ENCODE measurements at regions not wholly inside any gene's neighbourhood (a gene's known extent, or its start where the extent isn't known, plus 50 kb on each side); places are given as distances from the start of the nearest gene placed in this dataset.
"Not testable (repeated sequence)": the region's sequence is repeated elsewhere in the genome, so short reads cannot be mapped to it uniquely, and the experiment has no call there.

DNA sequence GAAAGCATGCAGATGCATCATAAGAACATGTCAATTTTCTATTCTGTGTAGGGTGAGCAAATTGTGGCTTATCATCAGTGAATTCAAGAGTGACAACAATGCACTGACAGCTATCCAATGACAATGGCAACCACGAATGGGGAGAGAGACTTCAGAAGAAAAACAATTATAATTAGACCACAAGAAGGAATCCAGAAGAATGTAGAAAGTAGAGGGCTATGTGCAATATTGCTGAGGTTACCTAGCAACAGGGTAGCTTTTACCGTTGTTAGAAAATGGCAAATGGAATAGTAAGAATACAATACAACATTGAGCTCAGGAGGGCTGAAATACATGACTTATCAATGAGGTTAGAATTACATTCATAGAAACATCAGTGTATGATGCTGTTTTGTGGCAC is 71.1 kb upstream of the SESTD1 start:
- DNase-seq (ENCODE audit: low read depth), result no peak
- TF ChIP-seq, protein P1, sequence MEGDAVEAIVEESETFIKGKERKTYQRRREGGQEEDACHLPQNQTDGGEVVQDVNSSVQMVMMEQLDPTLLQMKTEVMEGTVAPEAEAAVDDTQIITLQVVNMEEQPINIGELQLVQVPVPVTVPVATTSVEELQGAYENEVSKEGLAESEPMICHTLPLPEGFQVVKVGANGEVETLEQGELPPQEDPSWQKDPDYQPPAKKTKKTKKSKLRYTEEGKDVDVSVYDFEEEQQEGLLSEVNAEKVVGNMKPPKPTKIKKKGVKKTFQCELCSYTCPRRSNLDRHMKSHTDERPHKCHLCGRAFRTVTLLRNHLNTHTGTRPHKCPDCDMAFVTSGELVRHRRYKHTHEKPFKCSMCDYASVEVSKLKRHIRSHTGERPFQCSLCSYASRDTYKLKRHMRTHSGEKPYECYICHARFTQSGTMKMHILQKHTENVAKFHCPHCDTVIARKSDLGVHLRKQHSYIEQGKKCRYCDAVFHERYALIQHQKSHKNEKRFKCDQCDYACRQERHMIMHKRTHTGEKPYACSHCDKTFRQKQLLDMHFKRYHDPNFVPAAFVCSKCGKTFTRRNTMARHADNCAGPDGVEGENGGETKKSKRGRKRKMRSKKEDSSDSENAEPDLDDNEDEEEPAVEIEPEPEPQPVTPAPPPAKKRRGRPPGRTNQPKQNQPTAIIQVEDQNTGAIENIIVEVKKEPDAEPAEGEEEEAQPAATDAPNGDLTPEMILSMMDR (conservative IDR thresholded peaks at IDR 0.05; ENCODE audit: control insufficient read depth, insufficient read depth, low read depth, low read length), result no peak
- no peak overlapping the region for H3K4me3 ChIP-seq (ENCODE audit: control insufficient read depth, low read depth, low read length)

DNA sequence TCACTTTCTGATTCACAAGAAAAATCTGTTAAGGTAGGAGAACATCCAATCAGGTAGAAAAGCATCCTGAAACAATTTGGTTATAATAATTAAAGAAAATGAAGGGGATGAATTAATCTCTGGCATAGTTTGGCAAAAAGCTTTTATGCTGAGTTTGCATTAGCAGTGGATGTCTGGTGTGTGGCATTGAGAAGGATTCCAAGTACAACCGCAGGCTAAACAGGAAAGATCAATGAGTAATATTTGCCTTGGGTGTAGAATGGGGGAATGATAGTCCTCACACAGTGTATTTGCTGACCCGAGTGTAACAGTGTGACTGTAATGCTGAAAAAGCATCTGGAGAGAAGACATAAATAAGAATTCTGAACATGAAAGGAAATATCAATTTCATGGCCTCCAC is 68.3 kb upstream of the SESTD1 start:
- peak; percentile 62 for DNase-seq (ENCODE audit: low read depth)
- TF ChIP-seq, protein P1 (conservative IDR thresholded peaks at IDR 0.05; ENCODE audit: control insufficient read depth, insufficient read depth, low read depth, low read length), result no peak
- no peak overlapping the region for H3K4me3 ChIP-seq (ENCODE audit: control insufficient read depth, low read depth, low read length)

DNA sequence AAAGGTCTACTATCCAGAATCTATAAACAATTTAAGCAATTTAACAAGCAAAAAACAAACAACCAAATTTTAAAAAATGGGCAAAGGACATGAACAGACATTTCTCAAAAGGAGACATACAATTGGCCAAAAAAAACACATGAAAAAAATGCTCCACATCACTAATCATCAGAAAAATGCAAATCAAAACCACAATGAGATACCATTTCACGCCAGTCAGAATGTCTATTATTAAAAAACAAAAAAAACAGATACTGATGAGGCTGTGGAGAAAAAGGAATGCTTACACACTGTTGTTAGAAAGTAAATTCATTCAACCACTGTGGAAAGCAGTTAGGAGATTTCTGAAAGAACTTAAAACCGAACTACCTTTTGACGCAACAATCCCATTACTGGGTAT is 66.4 kb upstream of the SESTD1 start:
- DNase-seq (ENCODE audit: low read depth), result no peak
- TF ChIP-seq, protein P1 (conservative IDR thresholded peaks at IDR 0.05; ENCODE audit: control insufficient read depth, insufficient read depth, low read depth, low read length), result no peak
- no peak overlapping the region for H3K4me3 ChIP-seq (ENCODE audit: control insufficient read depth, low read depth, low read length)

DNA sequence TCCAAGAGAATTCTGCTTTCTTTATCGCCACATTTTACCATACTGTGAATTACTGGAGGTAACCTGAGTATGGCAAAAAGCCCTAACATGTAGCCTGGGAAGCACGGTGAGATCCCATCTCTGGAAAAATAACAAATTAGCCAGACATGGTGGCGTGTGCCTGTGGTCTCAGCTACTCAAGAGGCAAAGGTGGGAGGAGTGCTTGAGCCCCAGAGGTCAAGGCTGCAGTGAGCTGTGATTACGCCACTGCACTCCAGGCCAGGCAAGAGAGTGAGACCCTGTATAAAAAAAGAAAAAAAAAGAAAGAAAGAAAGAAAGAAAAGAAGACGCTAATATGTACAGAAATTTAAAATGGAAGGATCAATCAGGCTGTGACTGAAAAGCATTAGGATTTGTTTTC is 57.7 kb upstream of the SESTD1 start:
- no peak overlapping the region for H3K4me3 ChIP-seq (ENCODE audit: control insufficient read depth, low read depth, low read length)
- TF ChIP-seq, protein P1 (conservative IDR thresholded peaks at IDR 0.05; ENCODE audit: control insufficient read depth, insufficient read depth, low read depth, low read length), result no peak
- DNase-seq (ENCODE audit: low read depth), result no peak

DNA sequence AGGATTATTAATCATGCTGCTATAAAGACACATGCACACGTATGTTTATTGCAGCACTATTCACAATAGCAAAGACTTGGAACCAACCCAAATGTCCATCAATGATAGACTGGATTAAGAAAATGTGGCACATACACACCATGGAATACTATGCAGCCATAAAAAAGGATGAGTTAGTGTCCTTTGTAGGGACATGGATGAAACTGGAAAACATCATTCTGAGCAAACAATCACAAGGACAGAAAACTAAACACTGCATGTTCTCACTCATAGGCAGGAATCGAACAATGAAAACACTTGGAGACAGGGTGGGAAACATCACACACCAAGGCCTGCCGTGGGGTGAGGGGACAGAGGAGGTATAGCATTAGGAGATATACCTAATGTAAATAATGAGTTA is 56.4 kb upstream of the SESTD1 start:
- DNase-seq (ENCODE audit: low read depth); H3K4me3 ChIP-seq (ENCODE audit: control insufficient read depth, low read depth, low read length): not testable (repeated sequence)

DNA sequence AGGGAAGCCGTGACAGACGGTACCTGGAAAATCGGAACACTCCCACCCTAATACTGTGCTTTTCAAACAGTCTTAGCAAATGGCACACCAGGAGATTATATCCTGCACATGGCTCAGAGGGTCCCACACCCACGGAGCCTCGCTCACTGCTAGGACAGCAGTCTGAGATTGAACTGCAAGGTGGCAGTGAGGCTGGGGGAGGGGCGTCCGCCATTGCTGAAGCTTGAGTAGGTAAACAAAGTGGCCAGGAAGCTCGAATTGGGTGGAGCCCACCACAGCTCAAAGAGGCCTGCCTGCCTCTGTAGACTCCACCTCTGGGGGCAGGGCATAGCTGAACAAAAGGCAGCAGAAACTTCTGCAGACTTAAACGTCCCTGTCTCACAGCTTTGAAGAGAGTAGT is 50.1 kb upstream of the SESTD1 start:
- DNase-seq (ENCODE audit: low read depth); H3K4me3 ChIP-seq (ENCODE audit: control insufficient read depth, low read depth, low read length): not testable (repeated sequence)
